ENCODE measurements at regions not wholly inside any gene's neighbourhood (a gene's known extent, or its start where the extent isn't known, plus 50 kb on each side); places are given as distances from the start of the nearest gene placed in this dataset.

- TF ChIP-seq CTCF (IDR thresholded peaks at IDR 0.05; ENCODE audit: insufficient read depth, low read depth, low read length): no peak
- no peak for TF ChIP-seq EZH2 (IDR thresholded peaks at IDR 0.05; ENCODE audit: insufficient read depth, low read length)
- no peak for FAIRE-seq
- H3K4me1 ChIP-seq (ENCODE audit: insufficient read depth, low read length): peaks cover 21% of the 10 kb centered on the region
- no peaks in the 10 kb centered on the region for H4K20me1 ChIP-seq (ENCODE audit: insufficient read depth, low read length)
- no peak overlapping the region for H3K4me3 ChIP-seq (ENCODE audit: insufficient read depth, low read depth, low read length)
- H3K27ac Mint-ChIP-seq (ENCODE audit: unreplicated experiment): no peak overlapping the region
- no peak overlapping the region for H3K27ac ChIP-seq (ENCODE audit: low read depth, low read length)
- peaks cover 42% of the 10 kb centered on the region for H3K27me3 Mint-ChIP-seq (ENCODE audit: low read depth, unreplicated experiment)
- DNase-seq (ENCODE audit: low read depth): no peak
- H2AFZ ChIP-seq (ENCODE audit: low read depth, low read length): no peak overlapping the region
- H3K9me3 ChIP-seq (ENCODE audit: insufficient read depth, low read depth, low read length): no peaks in the 10 kb centered on the region
- no peak overlapping the region for H3K4me3 Mint-ChIP-seq (ENCODE audit: unreplicated experiment)
- no peaks in the 10 kb centered on the region for H3K27me3 ChIP-seq (ENCODE audit: insufficient read depth, low read length)
- peaks cover 16% of the 10 kb centered on the region for H3K4me1 Mint-ChIP-seq (ENCODE audit: low read depth, unreplicated experiment)
- H3K9me3 Mint-ChIP-seq (ENCODE audit: unreplicated experiment): peaks cover 4% of the 10 kb centered on the region
- no peak overlapping the region for H3K9ac ChIP-seq (ENCODE audit: low read length)
- no peaks in the 10 kb centered on the region for H3K36me3 ChIP-seq (ENCODE audit: insufficient read depth, low read length)
- no peak overlapping the region for H3K4me2 ChIP-seq (ENCODE audit: low read length)
- no peaks in the 10 kb centered on the region for H3K79me2 ChIP-seq (ENCODE audit: insufficient read depth, low read length)
- H3K36me3 Mint-ChIP-seq (ENCODE audit: low read depth, unreplicated experiment): no peaks in the 10 kb centered on the region
These were observed 53.1 kb upstream of the THY1 start for GRCh38 chr11:119476038-119476437.

GRCh38 chr11:119474682-119475596, 52.0 kb upstream of the THY1 start:
- no peaks in the 10 kb centered on the region for H3K36me3 Mint-ChIP-seq (ENCODE audit: low read depth, unreplicated experiment)
- Histone ChIP-seq H2AFZ (ENCODE audit: low read depth, low read length) (no peak overlapping the region), H3K27ac (ENCODE audit: low read depth, low read length) (no peak overlapping the region), H4K20me1 (ENCODE audit: insufficient read depth, low read length) (no peaks in the 10 kb centered on the region), H3K36me3 (ENCODE audit: insufficient read depth, low read length) (no peaks in the 10 kb centered on the region), H3K79me2 (ENCODE audit: insufficient read depth, low read length) (no peaks in the 10 kb centered on the region), H3K4me1 (ENCODE audit: insufficient read depth, low read length) (peaks cover 28% of the 10 kb centered on the region), H3K4me3 (ENCODE audit: insufficient read depth, low read depth, low read length) (no peak overlapping the region), H3K4me2 (ENCODE audit: low read length) (peak overlapping the region; percentile 27), H3K9me3 (ENCODE audit: insufficient read depth, low read depth, low read length) (no peaks in the 10 kb centered on the region), H3K9ac (ENCODE audit: low read length) (peak overlapping the region; percentile 34), H3K27me3 (ENCODE audit: insufficient read depth, low read length) (no peaks in the 10 kb centered on the region)
- TF ChIP-seq EZH2 (IDR thresholded peaks at IDR 0.05; ENCODE audit: insufficient read depth, low read length) (no peak), CTCF (IDR thresholded peaks at IDR 0.05; ENCODE audit: insufficient read depth, low read depth, low read length) (peak; percentile 89)
- peak overlapping the region; percentile 60 for H3K27ac Mint-ChIP-seq (ENCODE audit: unreplicated experiment)
- H3K4me3 Mint-ChIP-seq (ENCODE audit: unreplicated experiment): no peak overlapping the region
- peaks cover 24% of the 10 kb centered on the region for H3K4me1 Mint-ChIP-seq (ENCODE audit: low read depth, unreplicated experiment)
- DNase-seq (ENCODE audit: low read depth) (peak; percentile 76), FAIRE-seq (peak; percentile 59)
- H3K27me3 Mint-ChIP-seq (ENCODE audit: low read depth, unreplicated experiment): peaks cover 34% of the 10 kb centered on the region
- H3K9me3 Mint-ChIP-seq (ENCODE audit: unreplicated experiment): peaks cover 4% of the 10 kb centered on the region
